ENCODE measurements at regions not wholly inside any gene's neighbourhood (a gene's known extent, or its start where the extent isn't known, plus 50 kb on each side); places are given as distances from the start of the nearest gene placed in this dataset.

DNA sequence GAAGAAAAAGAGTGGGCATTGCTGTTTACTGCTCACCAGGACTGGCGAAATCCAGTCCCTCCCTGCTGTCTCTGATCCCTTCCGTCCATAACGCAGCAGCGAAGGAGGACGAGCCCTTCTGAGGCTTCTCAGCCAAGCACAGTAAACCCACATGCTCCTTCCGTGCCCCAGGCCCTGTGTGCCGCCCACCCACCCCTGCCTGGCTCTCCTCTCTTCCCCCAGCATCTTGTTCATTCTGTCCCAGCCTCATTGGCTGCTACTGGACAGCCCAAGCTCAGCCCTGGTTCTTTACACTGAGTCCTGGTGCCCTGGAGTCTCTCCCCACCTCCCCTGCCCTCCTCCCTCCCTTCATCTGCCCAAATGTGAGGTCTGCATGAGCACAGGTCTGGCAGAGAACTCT lies 559.7 kb downstream of the BRD1 start:
- no peak for DNase-seq

DNA sequence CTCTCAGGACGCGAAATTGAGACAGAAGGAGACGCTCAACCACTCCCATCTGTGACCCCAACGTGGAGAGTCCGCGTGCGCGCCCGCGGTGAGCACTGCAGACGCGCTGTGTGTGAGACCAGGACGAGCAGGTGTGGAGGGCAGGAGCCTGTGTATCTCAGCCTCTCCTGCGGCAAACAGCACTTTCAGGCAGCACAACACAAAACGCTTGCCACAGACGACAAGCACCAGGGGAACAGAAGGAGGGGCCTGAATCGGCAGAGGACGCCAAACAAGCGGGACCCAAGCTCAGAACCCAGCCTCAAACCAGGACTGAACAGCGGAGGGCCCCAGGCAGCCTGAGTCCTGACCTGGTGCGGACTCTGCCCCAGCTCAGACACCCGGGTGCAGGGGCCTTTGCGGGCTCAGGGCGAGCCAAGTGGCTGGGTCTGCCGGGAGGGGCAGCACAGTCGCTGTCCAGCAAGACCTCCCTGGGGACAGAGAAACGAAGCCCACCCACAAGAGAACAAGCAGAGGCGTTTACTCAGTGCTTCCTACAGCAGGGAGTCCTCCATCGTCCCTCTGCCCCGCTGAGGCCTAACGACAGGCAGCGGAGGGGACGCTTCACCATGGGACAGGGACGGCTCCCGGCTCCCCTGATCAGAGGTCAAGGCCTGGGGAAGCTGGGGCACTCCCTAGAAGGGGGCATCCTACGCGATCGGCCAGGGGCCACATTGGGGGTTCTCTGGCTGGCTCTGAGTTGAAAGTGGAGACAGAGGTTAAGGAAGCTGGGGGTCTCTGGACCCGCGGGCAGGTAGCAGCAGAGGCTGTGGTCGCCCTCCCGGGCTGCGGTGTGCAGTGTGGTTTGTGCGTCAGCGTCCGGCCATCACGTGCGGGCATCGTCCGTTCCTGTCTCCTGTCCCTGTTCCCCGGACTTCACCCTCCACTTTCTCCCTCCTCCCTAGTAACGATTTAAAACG lies 560.8 kb downstream of the BRD1 start:
- no peak for DNase-seq

DNA sequence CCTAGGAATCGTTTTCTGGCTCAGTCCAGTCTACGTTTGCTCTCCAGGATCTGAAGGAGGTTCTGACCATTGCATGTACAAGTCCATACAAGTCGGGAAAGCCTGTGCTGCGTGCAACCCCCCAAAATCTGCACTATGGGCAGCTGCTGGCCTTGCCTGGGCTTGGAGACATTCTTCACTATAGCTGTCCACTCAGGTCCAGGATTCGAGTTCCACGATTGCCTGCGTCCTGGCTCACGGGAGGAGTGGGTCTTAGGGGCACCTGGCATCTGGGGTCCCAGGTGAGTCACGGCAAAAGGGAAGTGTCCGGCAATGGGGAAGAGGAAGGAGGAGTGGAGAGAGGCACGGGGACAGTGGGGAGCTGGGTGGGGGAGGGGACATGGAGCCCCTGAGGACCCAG lies 563.0 kb downstream of the BRD1 start:
- no peak for DNase-seq

DNA sequence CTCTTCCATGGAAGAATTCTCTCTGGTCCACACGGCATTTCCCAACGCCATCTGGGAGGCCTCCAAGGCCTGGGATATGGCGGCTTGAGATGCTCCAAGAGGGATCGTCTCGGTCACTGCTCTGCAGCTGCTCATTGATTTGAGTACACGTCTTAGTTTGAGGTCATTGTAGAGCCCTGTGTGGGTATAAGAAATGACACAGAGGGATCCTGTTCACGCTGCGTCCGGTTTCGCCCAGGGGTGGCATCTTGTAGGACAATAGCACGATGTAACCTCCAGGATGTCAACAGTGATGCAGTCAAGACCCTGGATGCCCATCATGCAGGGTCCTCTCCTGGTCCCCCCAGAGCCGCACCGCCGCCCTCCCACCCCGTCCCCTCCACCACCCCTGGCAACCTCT lies 564.6 kb downstream of the BRD1 start:
- no peak for DNase-seq

DNA sequence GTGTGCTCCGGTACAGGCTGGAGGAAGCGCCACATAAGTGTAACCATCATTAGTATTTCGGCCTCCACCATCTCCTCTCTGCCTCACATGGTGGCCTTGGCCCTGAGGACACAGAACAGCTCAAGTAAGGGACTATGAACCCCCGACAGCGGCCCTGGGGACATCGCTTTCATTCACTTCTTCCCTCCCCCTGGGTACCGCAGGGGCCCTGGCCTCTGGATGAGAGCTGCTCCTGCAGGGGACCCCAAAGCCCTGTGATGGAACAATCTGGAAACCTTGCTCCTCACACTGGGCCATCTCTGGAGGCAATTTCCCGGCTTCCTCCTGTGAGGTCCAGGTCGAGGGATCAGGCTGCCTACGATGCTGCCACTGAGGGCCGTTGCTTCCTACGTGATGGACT lies 565.5 kb downstream of the BRD1 start:
- no peak for DNase-seq

DNA sequence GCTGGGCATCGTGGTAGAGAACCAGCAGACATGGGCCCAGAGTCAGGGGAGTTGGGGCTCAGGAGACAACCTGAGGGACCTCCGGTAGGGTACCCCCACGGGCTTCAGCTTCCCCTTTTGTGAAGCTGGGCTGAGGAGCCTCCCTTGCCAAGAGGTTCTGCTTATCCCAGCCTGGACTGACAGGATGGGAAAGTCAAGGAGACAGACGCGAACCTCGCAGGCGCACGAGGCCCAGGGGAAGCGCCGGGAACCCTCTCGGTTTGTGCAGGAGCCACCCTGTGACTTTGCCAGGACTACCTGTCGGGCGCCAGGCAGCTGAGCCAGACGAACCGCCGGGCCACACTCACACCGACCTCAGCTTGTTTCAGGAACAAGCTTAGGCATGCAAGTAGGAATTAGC lies 566.1 kb downstream of the BRD1 start:
- no peak for DNase-seq

DNA sequence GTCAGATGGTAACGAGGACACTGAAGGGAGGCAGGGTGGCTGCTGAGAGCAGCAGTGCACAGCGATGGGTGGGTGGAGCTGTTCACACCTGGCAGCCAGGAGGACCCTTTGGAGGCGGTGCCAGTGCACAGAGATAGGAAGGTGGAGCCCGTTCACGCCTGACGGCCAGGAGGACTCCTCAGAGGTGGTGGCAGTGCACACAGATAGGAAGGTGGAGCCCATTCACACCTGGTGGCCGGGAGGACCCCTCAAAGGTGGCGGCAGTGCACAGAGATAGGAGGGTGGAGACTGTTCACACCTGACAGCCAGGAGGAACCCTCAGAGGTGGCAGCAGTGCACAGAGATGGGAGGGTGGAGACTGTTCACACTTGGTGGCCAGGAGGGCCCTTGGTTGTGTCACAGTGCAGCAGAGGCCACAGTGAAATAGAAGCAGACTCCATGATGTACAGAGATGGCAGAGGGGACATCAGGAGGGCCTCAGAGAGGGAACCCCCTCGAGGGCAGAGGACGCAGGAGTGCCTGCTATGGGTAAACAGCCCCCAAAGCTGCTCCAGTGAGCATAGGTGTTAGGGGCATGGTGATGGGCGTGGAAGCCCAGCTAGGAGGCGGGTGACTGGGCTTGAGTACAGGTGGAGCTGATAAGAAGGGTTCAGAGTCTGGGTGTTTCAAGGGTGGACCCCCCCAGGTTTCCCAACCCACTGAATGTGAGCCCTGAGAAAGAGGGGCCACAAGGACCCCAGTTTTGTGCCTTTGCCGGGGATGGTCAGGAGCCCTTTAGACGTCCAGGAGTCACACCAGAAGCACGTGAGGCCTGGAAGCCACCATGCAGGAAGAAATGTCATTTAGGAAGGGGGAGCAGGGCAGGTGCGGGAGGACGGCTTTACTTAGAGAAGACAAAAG lies 566.7 kb downstream of the BRD1 start:
- no peak for DNase-seq

DNA sequence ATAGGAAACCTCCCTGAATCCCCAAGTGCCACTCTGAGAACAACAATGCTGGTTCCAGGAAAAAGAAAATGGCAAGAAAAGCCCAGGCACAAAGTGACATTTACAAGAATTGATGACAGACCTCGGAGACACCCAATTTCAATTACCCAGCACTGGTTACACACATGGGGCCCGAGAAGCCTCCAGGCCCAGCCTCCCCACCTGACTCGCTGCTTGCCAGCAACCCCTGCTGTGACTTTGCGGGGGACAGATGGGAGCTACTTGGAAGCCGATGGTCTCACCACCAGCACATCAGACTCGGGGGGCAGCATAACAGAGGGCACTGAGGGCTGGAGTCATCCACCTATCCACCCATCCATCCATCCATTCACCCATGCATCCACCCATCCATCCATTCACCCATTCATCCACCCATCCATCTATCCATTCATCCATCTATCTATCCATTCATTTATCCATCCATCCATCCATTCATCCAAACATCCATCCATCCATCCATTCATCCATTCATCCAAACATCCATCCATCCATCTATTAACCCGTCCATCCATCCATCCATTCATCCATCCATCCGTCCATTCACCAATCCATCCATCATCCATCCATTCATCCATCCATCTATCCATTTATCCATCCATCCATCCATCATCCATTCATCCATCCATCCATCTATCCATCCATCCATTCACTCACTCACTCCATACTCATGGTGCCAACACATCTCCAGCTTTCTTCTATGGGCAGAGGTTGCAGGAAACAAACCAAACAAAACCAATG lies 567.6 kb downstream of the BRD1 start:
- no peak for DNase-seq

DNA sequence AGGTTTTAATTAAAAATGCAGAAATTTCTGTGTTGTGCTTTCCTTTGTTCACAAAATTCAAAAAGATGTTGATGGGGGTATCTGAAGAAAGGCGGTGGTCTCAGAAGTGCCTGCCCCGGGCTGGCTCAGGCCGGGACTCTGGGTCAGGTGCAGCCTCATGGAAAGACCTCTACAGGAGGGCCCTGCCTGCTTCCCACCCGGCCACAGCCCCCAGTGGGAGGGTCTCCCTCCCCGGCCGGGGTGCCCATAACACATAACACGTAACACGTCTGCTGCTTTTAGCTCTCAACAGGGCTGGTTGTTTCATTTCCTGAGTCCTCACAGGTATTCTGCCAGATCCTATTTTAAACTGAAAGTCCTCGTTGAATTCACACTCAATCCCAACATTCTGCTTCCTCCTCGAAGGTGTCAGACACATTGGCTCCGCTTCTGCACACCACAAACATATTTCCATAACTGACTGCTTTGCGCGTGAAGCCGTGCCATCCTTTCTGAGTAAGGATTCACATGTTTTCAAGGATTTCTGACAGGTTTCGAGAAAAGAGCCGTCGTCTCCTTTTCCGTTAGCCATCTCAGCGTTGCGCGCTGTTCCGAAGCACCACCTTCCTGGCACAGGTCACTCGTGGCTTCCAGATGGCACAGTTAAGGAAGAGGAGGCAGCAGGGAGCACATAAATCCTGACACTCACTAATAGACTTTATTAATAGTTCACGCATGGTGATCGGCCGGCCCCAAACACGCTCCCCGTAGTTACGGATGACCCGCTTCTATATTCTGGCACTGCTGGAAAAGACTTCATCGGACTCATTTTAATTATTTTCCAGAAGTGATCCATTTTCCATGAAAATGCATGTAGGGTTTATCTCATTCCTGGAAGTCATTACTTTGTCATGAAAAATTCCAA lies 569.3 kb downstream of the BRD1 start:
- no peak for DNase-seq

DNA sequence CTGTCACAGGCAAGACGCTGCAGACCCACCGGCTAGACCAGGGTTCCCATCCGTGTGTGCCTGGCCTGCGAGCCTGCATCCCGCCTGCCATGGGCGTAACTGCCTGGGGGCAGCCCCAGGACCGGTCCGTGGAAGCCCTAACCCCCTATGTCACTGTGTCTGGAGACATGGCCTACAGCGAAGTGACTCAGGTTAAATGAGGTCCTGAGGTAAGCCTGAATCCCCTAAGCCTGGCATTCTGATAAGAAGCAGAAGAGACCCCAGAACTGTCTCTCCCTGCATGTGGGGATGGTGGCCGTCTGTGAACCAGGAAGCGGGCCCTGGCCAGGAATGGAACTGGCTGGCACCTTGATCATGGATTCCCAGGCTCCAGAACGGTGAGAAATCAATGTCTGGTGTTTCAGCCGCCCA lies 570.1 kb downstream of the BRD1 start:
- DNase-seq, result no peak

DNA sequence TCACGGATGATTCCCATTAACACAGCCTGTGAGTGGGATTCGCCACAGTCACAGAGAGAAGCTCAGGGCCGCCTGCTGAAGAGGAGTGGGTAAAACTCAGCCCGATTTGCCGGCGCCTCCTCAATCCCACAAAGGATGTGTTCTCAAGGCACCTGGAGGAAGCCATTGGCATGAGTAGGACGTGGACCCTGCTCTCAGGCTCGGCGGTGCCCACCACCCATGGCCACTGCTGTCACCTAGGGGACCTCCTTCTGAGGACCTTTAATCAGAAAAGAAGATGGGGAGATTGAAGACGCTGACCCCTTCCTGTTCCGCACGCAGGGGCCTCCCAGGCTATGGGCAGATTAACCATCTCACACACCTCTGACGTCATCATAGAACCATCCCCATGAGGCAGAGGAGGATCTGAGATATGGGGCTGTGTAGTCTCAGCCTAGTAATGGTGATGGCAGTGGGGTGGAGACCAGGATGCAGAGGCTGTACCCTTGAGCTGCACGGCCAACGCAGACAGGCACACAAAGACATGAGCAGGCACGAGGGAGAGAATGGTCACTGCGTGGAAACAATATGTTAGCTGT lies 571.8 kb downstream of the BRD1 start:
- no peak for DNase-seq

DNA sequence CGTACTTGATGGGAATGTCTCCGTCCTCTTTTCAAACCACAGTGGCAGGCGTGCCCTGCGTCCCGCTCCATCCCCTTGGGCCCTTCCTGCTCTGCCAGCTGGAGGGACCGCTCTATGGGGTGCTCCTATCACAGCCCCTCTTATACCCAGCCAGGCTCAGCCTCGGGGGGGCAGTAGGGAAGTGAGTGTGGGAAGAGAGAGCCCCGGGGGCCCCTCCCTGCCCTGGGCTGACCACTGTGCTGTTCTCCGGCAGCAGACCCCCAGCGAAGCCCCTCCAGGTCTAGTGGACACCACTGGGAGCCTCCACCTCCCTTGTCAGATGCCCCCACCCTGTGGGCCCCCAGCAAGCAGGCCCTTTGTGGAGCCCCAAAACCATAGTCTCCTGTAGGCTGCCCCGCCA lies 572.5 kb downstream of the BRD1 start:
- no peak for DNase-seq

DNA sequence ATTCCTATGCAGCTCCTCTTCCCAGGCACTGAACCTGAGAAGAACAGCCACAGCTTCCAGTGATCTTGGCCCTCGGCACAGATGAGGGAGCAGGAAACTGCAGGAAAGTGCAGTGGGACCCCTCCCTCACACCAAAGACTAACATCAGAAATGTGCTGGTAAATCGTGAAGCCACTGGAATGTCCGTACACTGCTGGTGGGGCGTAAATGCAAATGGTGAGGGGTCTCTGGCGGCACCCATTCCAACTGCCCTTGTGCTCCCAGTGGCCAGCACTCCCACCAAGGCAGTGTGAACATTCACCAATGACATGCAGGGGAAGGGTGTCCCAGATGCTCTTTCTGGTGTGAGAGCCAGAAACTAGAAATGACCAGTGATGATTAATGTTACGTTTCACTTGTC lies 574.0 kb downstream of the BRD1 start:
- no peak for DNase-seq

DNA sequence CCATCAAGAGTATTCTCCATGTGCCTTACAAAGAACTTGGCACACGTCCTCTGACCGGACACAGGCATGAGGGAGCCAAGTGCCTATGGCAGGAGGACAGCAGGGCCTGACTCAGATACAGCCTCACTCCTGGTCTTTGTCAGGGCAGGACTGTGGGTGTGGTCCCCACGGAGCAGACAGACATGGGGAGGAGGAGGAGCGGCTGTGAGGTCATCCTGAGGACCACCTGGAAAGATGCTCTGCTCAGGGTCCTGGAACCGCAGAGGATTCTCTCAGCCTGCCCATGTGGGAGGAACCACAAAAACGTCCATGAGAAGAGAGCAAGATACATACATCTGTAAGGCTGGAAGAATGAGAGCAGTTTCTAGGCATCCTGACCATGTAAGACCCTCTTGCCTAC lies 576.3 kb downstream of the BRD1 start:
- DNase-seq, result no peak

DNA sequence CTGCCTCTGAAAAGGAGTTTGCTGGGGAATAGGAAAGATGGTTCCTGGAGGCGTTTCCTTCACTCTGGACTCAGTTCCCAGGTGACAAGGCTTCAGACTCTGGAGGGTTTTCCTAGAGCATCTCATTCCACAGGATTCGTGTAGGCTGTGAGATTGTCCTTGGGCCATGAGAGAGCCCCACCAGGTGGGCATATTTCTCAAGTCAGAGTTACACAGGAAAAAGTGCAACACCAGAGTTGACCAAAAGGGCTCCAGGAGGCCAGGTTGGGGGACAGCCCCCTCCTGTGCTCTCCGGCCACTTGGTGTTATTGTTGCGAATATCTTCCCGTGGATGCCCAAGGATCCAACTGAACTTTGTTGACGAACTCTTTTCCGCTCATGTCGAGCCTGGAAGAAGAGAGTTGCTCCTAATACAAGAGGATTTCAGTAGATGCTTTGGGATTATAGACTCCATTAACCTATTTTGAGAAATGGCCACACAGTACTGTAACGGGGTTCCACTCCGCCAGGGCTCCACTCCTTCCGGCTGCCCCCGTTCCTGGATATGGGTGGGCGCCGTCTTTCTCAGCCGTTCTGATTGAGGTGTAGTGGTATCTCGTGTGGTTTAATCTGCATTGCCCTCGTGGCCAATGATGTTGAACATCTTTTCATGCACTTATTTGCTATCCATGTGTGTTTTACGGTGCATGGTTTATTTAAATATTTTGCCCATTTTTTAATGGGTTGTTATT lies 580.3 kb downstream of the BRD1 start:
- DNase-seq, result no peak

DNA sequence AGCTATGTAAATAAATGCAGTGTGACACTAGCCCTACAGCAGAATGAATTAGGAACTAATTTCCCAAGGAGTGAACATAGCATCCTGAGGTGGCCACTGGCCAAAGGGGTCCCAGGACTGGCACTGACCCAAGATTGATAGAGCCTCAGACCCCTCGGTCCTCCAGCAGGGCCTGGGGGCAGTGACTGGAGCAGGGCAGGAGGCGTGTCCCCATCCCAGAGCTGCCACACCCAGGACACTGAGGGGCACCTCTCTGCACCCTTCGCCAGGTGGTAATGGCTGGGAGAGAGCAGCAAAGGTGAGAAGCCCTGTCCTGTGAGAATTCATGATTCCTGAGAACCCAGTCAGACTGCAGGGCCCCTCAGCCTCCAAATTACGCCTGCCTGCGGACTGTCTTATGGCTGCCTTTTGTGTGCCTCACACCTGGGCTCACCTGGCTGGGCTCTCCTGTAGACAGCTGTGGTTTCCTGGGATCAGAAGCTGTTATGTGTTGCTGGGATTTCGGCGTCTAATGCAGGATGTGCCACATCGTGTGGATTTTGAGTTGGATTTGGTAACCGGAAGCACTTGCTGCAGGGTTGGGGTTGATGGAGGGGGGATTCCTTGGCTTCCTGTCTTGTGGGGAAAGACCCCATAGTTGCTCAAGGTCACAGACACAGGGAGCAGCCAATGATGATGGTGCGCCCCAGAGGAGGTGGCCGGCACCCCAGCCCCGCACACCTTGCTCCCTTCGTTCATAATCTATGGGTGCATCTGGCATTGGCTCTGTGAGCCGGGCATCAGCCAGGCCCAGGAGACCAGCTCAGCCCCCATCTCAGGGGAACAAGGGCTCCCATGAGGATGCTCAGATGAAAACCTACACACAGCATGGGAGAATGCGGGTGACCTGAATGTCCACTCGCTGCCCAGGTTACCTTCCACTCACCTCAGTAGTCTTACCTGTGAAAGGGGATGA lies 582.9 kb downstream of the BRD1 start:
- DNase-seq, result no peak

DNA sequence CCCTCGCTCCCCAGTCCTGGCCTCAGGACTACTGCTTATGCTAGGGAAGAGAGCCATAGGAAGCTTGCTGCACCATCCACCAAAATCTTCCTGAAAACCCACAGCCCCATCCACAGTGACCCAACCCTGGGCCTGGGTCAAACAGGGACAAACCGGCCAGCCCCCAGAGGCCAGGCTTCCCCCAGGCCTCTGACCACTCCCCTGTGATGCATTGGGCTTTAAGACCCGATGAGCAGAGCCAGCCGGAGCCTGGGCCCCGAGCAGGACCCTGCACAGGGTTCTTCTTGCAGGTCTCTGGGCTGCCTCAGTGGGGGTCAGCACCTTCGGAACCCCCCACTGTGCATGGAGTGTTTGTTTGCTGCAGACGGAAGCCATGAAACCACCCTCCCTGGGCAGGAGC lies 583.7 kb downstream of the BRD1 start:
- DNase-seq, result no peak

DNA sequence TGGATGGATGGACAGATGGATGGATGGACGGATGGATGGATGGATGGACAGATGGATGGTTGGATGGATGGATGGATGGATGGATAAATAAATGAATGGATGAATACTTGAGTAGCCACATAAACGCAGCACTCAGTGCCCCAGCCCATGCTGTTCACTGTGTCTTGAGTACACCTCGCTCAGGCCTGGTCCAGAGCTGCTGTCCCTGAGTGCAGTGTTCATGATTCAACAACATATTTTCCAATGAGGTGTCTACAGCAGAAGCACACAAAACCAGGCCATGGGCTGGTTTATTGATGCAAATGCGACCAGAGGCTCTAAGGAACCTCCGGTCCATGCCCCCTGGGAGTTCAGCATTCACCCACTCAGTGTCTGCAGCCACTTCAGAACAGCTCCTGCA lies 584.3 kb downstream of the BRD1 start:
- no peak for DNase-seq

DNA sequence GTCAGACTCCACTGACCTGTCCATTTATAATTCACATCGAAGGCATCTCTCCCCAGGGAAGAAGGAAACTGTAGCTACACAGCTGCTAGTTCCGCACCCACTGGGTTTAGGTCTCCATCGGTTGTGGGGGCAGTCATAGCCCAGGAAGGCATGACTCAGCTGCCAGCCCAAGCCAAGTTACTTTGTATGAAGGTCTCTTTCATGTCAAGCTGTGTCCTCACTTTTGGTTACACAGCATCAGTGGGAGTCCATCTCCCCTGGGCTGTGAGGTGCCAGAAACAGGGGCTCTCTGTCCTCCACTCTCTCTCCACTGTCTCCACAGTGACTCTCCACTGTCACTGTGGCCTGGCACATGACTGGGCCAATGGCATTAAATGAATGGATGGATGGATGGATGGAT lies 585.2 kb downstream of the BRD1 start:
- DNase-seq, result no peak

Data from CD4-positive, alpha-beta T cell treated with Interleukin-1 beta for 1 hour (primary cell).